MCF 10A (cell line): ENCODE measurements at regions not wholly inside any gene's neighbourhood (a gene's known extent, or its start where the extent isn't known, plus 50 kb on each side); places are given as distances from the start of the nearest gene placed in this dataset.

Experiments
- BruUV-seq: library from RNA; stranded (reverse); fragments of 400-500 nt; replicated peaks from 2 replicates; lab custom pipeline; 2021; lab: Mats Ljungman, UMichigan
- CTCF ChIA-PET: fragments of 300-600 bp; sonication (Branson Sonifier 250); formaldehyde crosslinking; extraction: SDS; loops from one replicate; lab custom pipeline; 2021; ENCODE audit warnings: antibody characterized with exemption, inconsistent platforms; lab: Yijun Ruan, JAX
- POLR2A ChIA-PET: fragments of 300-600, 350-650 bp; sonication (Branson Sonifier 250); formaldehyde crosslinking; extraction: SDS; loops from one replicate; lab custom pipeline; 2020; ENCODE audit warnings: antibody characterized with exemption, inconsistent platforms; lab: Yijun Ruan, JAX
- DNase-seq: peaks from one replicate; pipeline ENCODE4 v3.0.0-alpha.2; 2018; ENCODE audit not compliant: unreplicated experiment
- H3K27ac Mint-ChIP-seq: one replicate; pipeline ENCODE4 v1.8.0; 2022; ENCODE audit warnings: mild to moderate bottlenecking, low read depth, mixed read lengths; ENCODE audit not compliant: unreplicated experiment
- H3K27me3 Mint-ChIP-seq: one replicate; pipeline ENCODE4 v1.8.0; 2022; ENCODE audit warnings: mixed read lengths; ENCODE audit not compliant: insufficient read depth, unreplicated experiment
- H3K36me3 Mint-ChIP-seq: one replicate; pipeline ENCODE4 v1.8.0; 2022; ENCODE audit warnings: mild to moderate bottlenecking, moderate library complexity, mixed read lengths; ENCODE audit not compliant: insufficient read depth, unreplicated experiment
- H3K4me1 Mint-ChIP-seq: one replicate; pipeline ENCODE4 v1.8.0; 2022; ENCODE audit warnings: mixed read lengths; ENCODE audit not compliant: insufficient read depth, unreplicated experiment
- H3K4me3 Mint-ChIP-seq: one replicate; pipeline ENCODE4 v1.8.0; 2022; ENCODE audit warnings: mild to moderate bottlenecking, moderate library complexity, mixed read lengths; ENCODE audit not compliant: unreplicated experiment
- H3K9me3 Mint-ChIP-seq: one replicate; pipeline ENCODE4 v1.8.0; 2022; ENCODE audit warnings: mixed read lengths; ENCODE audit not compliant: unreplicated experiment
- CTCF ChIP-seq: fragments of 200-600 bp; IDR thresholded peaks from one replicate; pipeline ENCODE4 v1.8.0; 2022; ENCODE audit warnings: antibody characterized with exemption, mild to moderate bottlenecking; ENCODE audit not compliant: unreplicated experiment
- intact Hi-C: fragments of 100-400 bp; cut with micrococcal nuclease; formaldehyde crosslinking; loops from 2 replicates; pipeline ENCODE4 v1.14.1; 2022

GRCh38 chrX:35276115-35276514 is 333.5 kb downstream of the FAM47B start:
- H3K9me3 Mint-ChIP-seq: no peaks in the 10 kb centered on the region

GRCh38 chrX:35285289-35285962 is 342.8 kb downstream of the FAM47B start:
- intact Hi-C loops: no loop called here
- Mint-ChIP-seq H3K27ac (no peak overlapping the region), H3K4me1 (peaks cover 6% of the 10 kb centered on the region), H3K9me3 (no peaks in the 10 kb centered on the region), H3K36me3 (no peaks in the 10 kb centered on the region), H3K4me3 (no peak overlapping the region), H3K27me3 (peaks cover 40% of the 10 kb centered on the region)
- POLR2A ChIA-PET: no interaction called here
- no peak for TF ChIP-seq CTCF
- no TSS peak for BruUV-seq
- DNase-seq: no peak
- CTCF ChIA-PET: interaction anchor here (0.6 kb wide), 1 partner anchor 1601 kb away, joined by 3 read pairs; no protein-coding TSS in a partner anchor

More at GRCh38 chrX:35276115-35276514, 333.5 kb downstream of the FAM47B start:
- peaks cover 18% of the 10 kb centered on the region for H3K27me3 Mint-ChIP-seq
- H3K4me3 Mint-ChIP-seq: no peak overlapping the region
- POLR2A ChIA-PET: no interaction called here
- BruUV-seq: no TSS peak
- intact Hi-C loops: no loop called here
- H3K36me3 Mint-ChIP-seq: no peaks in the 10 kb centered on the region
- TF ChIP-seq CTCF: no peak
- no peak overlapping the region for H3K27ac Mint-ChIP-seq
- peaks cover 8% of the 10 kb centered on the region for H3K4me1 Mint-ChIP-seq
- CTCF ChIA-PET: interaction anchor here (0.6 kb wide), 2 partner anchors 16 to 669 kb away, joined by 3 read pairs; no protein-coding TSS in a partner anchor
- DNase-seq: no peak

GRCh38 chrX:35288657-35289056 is 346.1 kb downstream of the FAM47B start:
- no peak for DNase-seq
- no peak overlapping the region for H3K27ac Mint-ChIP-seq
- H3K4me1 Mint-ChIP-seq: peaks cover 6% of the 10 kb centered on the region
- BruUV-seq: no TSS peak
- H3K27me3 Mint-ChIP-seq: peaks cover 20% of the 10 kb centered on the region
- intact Hi-C loops: no loop called here
- ChIA-PET CTCF (no interaction called here), POLR2A (no interaction called here)
- no peaks in the 10 kb centered on the region for H3K9me3 Mint-ChIP-seq
- no peak for TF ChIP-seq CTCF
- H3K36me3 Mint-ChIP-seq: no peaks in the 10 kb centered on the region
- no peak overlapping the region for H3K4me3 Mint-ChIP-seq

- no peak for TF ChIP-seq CTCF
- no peaks in the 10 kb centered on the region for H3K9me3 Mint-ChIP-seq
- POLR2A ChIA-PET: no interaction called here
- no TSS peak for BruUV-seq
- no peak overlapping the region for H3K27ac Mint-ChIP-seq
- no peak for DNase-seq
- intact Hi-C loops: no loop called here
- no peaks in the 10 kb centered on the region for H3K36me3 Mint-ChIP-seq
- CTCF ChIA-PET: no interaction called here
- peaks cover 18% of the 10 kb centered on the region for H3K27me3 Mint-ChIP-seq
- H3K4me1 Mint-ChIP-seq: peaks cover 6% of the 10 kb centered on the region
- no peak overlapping the region for H3K4me3 Mint-ChIP-seq
Observed at GRCh38 chrX:35289952-35290351, 347.4 kb downstream of the FAM47B start.
